GM20000 (cell line): ENCODE measurements at regions not wholly inside any gene's neighbourhood (a gene's known extent, or its start where the extent isn't known, plus 50 kb on each side); places are given as distances from the start of the nearest gene placed in this dataset.

ENCODE experiments used
- DNase-seq: peaks from one replicate; pipeline ENCODE4 v3.0.0; 2012; ENCODE audit warnings: low spot score
- TF ChIP-seq, protein P1 (sequence below): IDR thresholded peaks from 2 replicates; pipeline ENCODE4 v1.5.1; 2012; ENCODE audit warnings: mild to moderate bottlenecking, control low read depth; ENCODE audit errors: extremely low read depth, missing control alignments

DNA sequence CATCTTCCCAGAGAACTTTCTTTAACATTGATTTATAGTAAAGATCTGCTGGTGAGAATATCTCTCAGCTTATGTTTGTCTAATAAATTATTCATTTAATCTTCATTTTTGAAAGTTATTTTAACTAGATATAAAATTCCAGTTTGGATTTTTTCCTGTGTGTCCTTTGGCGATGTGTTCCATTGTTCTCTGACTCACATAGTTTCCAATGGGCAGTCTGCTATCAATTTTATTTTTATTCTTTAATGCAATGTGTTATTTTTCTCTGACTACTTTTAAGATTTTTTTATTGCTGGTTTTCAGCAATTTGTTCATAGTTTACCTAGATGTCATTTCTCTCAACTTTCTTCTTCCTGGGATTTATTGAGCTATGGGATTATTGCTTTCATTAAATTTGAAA lies 325.2 kb upstream of the POGK start:
- no peak for DNase-seq
- TF ChIP-seq, protein P1, sequence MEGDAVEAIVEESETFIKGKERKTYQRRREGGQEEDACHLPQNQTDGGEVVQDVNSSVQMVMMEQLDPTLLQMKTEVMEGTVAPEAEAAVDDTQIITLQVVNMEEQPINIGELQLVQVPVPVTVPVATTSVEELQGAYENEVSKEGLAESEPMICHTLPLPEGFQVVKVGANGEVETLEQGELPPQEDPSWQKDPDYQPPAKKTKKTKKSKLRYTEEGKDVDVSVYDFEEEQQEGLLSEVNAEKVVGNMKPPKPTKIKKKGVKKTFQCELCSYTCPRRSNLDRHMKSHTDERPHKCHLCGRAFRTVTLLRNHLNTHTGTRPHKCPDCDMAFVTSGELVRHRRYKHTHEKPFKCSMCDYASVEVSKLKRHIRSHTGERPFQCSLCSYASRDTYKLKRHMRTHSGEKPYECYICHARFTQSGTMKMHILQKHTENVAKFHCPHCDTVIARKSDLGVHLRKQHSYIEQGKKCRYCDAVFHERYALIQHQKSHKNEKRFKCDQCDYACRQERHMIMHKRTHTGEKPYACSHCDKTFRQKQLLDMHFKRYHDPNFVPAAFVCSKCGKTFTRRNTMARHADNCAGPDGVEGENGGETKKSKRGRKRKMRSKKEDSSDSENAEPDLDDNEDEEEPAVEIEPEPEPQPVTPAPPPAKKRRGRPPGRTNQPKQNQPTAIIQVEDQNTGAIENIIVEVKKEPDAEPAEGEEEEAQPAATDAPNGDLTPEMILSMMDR = no peak

DNA sequence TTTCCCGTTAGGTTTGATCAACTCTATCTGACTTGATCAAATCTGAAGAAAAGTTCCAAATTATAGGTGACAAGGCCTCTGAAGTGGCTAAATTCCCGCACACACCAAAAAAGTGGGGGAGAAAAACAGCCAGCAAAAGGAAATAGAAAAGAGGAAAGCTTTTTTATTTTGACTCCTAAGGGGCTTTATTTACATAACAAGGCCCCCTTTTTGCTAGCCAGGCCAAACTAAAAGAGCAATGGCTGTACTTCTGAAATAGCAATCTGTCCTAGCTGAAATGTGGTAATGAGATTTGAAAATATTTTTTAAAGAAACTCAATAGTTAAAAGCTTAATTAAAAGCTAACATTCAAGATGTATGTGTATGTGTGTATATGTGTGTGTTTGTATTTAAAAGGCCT lies 311.5 kb upstream of the POGK start:
- no peak for DNase-seq
- TF ChIP-seq, protein P1 = no peak

DNA sequence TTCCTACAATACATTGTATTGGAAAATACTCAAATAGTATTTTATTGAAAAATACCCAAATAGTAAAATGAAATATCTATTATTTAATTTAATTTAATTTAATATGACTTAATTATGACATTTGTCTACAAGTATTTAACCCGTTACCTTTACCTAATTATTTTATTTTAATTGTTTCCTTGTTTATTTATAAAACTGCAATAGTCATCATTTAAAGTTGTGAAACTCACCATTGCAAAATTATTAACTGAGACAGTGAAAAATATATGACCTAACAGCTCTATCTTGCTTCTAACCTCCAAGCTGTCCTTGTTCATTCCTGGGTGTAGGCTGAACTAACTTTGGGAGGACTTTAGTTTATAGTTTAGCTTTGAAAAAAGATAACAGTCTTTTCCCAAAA lies 300.6 kb upstream of the POGK start:
- no peak for DNase-seq
- TF ChIP-seq, protein P1 = no peak

DNA sequence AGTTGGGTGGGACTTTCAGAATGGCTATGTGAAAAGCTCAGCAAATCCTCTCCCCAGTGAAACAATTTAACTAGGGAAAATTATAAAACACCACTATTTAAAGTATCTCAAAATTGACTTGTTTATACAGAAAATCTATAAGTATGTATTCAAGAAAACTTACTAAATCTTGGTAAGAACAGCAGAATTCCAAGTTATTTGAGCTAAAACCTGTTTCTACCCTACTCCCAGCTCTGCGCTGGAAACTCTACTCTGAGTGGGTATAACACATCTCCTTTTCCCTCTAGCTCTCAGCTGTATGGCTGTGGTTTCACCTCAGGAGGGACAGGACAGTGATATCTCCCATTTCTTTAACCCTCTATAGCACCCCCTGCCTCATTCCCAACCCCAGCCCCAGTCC lies 295.2 kb upstream of the POGK start:
- TF ChIP-seq, protein P1 = no peak
- DNase-seq = no peak

DNA sequence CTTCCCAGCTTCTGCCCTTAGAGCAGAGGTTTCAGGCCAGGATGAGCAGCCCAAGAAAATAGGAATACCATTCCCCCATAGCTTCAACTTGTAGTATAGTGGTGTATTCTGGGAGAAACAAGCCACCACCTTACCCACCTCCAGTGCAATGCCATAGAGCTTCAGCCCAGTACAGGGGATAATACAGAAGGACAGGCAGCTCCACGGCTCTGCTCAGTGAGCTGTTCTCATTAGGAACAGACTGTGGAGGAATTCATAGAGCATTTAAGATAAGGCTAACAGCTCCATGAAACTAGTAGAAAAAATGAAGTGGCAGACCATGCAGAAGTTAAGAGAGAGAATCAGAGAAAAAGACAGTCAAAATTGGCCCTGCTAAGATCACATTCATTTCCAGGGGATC lies 294.7 kb upstream of the POGK start:
- DNase-seq = no peak
- TF ChIP-seq, protein P1 = no peak

DNA sequence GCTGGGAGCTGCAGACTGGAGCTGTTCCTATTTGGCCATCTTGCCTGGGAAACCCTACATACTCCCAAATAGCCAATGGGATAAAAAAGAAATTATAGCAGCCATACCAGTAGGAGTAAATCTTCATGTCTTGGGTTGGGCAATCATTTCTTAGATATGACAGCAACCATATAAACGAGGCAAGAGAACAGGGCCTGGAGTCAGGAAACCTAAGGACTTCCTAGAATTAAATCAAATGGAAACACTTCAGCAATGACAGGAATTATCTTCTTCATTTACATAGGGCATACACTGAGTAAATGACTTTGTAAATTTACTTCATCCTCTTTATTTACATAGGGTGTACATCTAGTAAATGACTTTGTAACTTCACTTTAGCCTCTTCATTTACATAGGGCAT lies 286.6 kb upstream of the POGK start:
- TF ChIP-seq, protein P1 = no peak
- DNase-seq = no peak

DNA sequence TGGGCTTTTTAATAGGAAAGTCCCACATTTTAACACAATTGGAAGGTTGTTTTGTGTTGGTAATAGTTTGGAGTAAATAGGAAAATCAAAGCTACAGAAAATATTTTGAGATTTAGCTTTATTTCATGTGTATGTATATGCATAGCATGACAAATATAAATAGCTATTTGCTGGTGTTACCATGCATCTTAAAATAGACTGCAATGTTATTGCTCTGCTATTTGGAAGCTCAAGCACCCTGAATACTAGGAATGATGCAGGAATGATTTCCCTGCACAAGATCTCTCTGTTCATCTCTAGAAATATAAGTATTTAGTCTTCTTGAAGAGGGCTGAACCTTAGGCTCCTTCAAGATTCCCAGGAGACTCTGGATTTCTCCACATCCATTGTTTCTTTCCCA lies 268.3 kb upstream of the POGK start:
- DNase-seq = no peak
- TF ChIP-seq, protein P1 = no peak
